Loucy (cell line): ENCODE measurements at regions not wholly inside any gene's neighbourhood (a gene's known extent, or its start where the extent isn't known, plus 50 kb on each side); places are given as distances from the start of the nearest gene placed in this dataset.

ENCODE experiments used
- H2AFZ ChIP-seq: fragments of 200-600 bp; sonication (generic); 2 replicates; pipeline ENCODE4 v1.6.0; 2016; ENCODE audit warnings: antibody characterized with exemption, mild to moderate bottlenecking, low read length, moderate library complexity
- H3F3A ChIP-seq: fragments of 200-600 bp; 2 replicates; pipeline ENCODE4 v1.6.0; 2016; ENCODE audit warnings: antibody characterized with exemption, low read depth, mild to moderate bottlenecking
- H3K27me3 ChIP-seq: fragments of 200-600 bp; sonication (generic); 2 replicates; pipeline ENCODE4 v1.6.1; 2014; ENCODE audit warnings: low read length, mild to moderate bottlenecking; ENCODE audit not compliant: insufficient read depth, poor library complexity, severe bottlenecking
- H3K36me3 ChIP-seq: fragments of 200-600 bp; sonication (generic); 2 replicates; pipeline ENCODE4 v1.6.1; 2016; ENCODE audit warnings: low read length; ENCODE audit not compliant: insufficient read depth
- H3K4me1 ChIP-seq: fragments of 200-600 bp; sonication (generic); 2 replicates; pipeline ENCODE4 v1.5.1; 2014; ENCODE audit warnings: low read length, mild to moderate bottlenecking; ENCODE audit not compliant: insufficient read depth, poor library complexity, severe bottlenecking
- H3K4me2 ChIP-seq: fragments of 200-600 bp; sonication (generic); 2 replicates; pipeline ENCODE4 v1.6.0; 2014; ENCODE audit warnings: antibody characterized with exemption, low read length, low read depth, mild to moderate bottlenecking; ENCODE audit not compliant: poor library complexity, severe bottlenecking
- H3K4me3 ChIP-seq: fragments of 200-600 bp; sonication (generic); 2 replicates; pipeline ENCODE4 v1.5.1; 2014; ENCODE audit warnings: low read length, mild to moderate bottlenecking, mixed read lengths; ENCODE audit not compliant: poor library complexity, severe bottlenecking
- H3K79me2 ChIP-seq: fragments of 200-600 bp; sonication (generic); 2 replicates; pipeline ENCODE4 v1.6.1; 2014; ENCODE audit warnings: low read length; ENCODE audit not compliant: insufficient read depth
- H3K9ac ChIP-seq: fragments of 200-600 bp; sonication (generic); 2 replicates; pipeline ENCODE4 v1.6.0; 2014; ENCODE audit warnings: mild to moderate bottlenecking, low read depth, low read length, moderate library complexity; ENCODE audit not compliant: poor library complexity, severe bottlenecking
- H3K9me2 ChIP-seq: fragments of 200-600 bp; sonication (generic); replicated peaks from 2 replicates; pipeline ENCODE4 v1.6.1; 2016; ENCODE audit warnings: low read depth, low read length, mixed read lengths
- H3K9me3 ChIP-seq: fragments of 200-600 bp; sonication (generic); 2 replicates; pipeline ENCODE4 v1.6.1; 2014; ENCODE audit warnings: mild to moderate bottlenecking, antibody characterized with exemption, low read length, low read depth; ENCODE audit not compliant: insufficient read depth
- H4K20me1 ChIP-seq: fragments of 200-600 bp; sonication (generic); 2 replicates; pipeline ENCODE4 v1.6.0; 2014; ENCODE audit warnings: antibody characterized with exemption, low read length, mild to moderate bottlenecking; ENCODE audit not compliant: insufficient read depth, poor library complexity, severe bottlenecking
- CTCF ChIP-seq: fragments of 200-600 bp; sonication (generic); conservative IDR thresholded peaks from 2 replicates; pipeline ENCODE4 v1.5.1; 2014; ENCODE audit warnings: mild to moderate bottlenecking, antibody characterized with exemption, low read length
- EZH2phosphoT487 ChIP-seq: fragments of 200-600 bp; IDR thresholded peaks from 2 replicates; pipeline ENCODE4 v1.6.1; 2018; ENCODE audit warnings: antibody characterized with exemption, mild to moderate bottlenecking, moderate library complexity, borderline replicate concordance

- Histone ChIP-seq H3F3A (no peaks in the 10 kb centered on the region), H3K9ac (no peak overlapping the region), H3K27me3 (no peaks in the 10 kb centered on the region), H3K9me2 (no peaks in the 10 kb centered on the region), H3K4me3 (no peak overlapping the region), H3K36me3 (no peaks in the 10 kb centered on the region), H3K4me2 (no peak overlapping the region), H3K9me3 (no peaks in the 10 kb centered on the region), H4K20me1 (no peaks in the 10 kb centered on the region), H2AFZ (no peak overlapping the region), H3K4me1 (no peaks in the 10 kb centered on the region), H3K79me2 (no peaks in the 10 kb centered on the region)
- no peak for TF ChIP-seq EZH2phosphoT487
- no peak for TF ChIP-seq CTCF
Observed at GRCh38 chr14:36442824-36443241, 77.2 kb downstream of the NKX2-1 start.

- Histone ChIP-seq H3K4me2 (no peak overlapping the region), H4K20me1 (no peaks in the 10 kb centered on the region), H3K9ac (no peak overlapping the region), H2AFZ (no peak overlapping the region), H3K36me3 (no peaks in the 10 kb centered on the region), H3K27me3 (no peaks in the 10 kb centered on the region), H3F3A (no peaks in the 10 kb centered on the region), H3K9me2 (no peaks in the 10 kb centered on the region), H3K9me3 (no peaks in the 10 kb centered on the region), H3K4me3 (no peak overlapping the region), H3K79me2 (no peaks in the 10 kb centered on the region), H3K4me1 (no peaks in the 10 kb centered on the region)
- TF ChIP-seq EZH2phosphoT487 = no peak
- no peak for TF ChIP-seq CTCF
Observed at GRCh38 chr14:36441283-36441682, 78.7 kb downstream of the NKX2-1 start.

- H2AFZ ChIP-seq = no peak overlapping the region
- no peaks in the 10 kb centered on the region for H3K79me2 ChIP-seq
- H3K9me2 ChIP-seq = no peaks in the 10 kb centered on the region
- H3K4me1 ChIP-seq = no peaks in the 10 kb centered on the region
- H3F3A ChIP-seq = no peaks in the 10 kb centered on the region
- no peak overlapping the region for H3K4me2 ChIP-seq
- H4K20me1 ChIP-seq = no peaks in the 10 kb centered on the region
- TF ChIP-seq CTCF = no peak
- H3K36me3 ChIP-seq = no peaks in the 10 kb centered on the region
- H3K9me3 ChIP-seq = no peaks in the 10 kb centered on the region
- H3K4me3 ChIP-seq = no peak overlapping the region
- H3K27me3 ChIP-seq = no peaks in the 10 kb centered on the region
- H3K9ac ChIP-seq = no peak overlapping the region
Observed at GRCh38 chr14:36439766-36440165, 80.3 kb downstream of the NKX2-1 start.
